Gastrocnemius medialis (tissue), 4 donors: ENCODE measurements at regions not wholly inside any gene's neighbourhood (a gene's known extent, or its start where the extent isn't known, plus 50 kb on each side); places are given as distances from the start of the nearest gene placed in this dataset.

Experiments
- POLR2A ChIP-seq, 2 donors: fragments of 450-650 bp; IDR thresholded peaks; one replicate each; pipeline ENCODE4 v1.6.1; 2017; ENCODE audit warnings: antibody characterized with exemption in 2 of 2, mild to moderate bottlenecking in 2 of 2, moderate library complexity in 2 of 2
- TF ChIP-seq, protein P1 (sequence below), 5 experiments: fragments of 450-650 bp in 3 of 5; fragments of 200-600 bp in 2 of 5; sonication (generic) in 2 of 5; IDR thresholded peaks in 4 of 5; conservative IDR thresholded peaks in 1 of 5; 1 replicate in 4 of 5; 2 replicates in 1 of 5; pipeline ENCODE4 v1.5.1; 2016 to 2019; ENCODE audit warnings: antibody characterized with exemption in 5 of 5, mild to moderate bottlenecking in 3 of 5, moderate library complexity in 3 of 5

- TF ChIP-seq, protein P1, sequence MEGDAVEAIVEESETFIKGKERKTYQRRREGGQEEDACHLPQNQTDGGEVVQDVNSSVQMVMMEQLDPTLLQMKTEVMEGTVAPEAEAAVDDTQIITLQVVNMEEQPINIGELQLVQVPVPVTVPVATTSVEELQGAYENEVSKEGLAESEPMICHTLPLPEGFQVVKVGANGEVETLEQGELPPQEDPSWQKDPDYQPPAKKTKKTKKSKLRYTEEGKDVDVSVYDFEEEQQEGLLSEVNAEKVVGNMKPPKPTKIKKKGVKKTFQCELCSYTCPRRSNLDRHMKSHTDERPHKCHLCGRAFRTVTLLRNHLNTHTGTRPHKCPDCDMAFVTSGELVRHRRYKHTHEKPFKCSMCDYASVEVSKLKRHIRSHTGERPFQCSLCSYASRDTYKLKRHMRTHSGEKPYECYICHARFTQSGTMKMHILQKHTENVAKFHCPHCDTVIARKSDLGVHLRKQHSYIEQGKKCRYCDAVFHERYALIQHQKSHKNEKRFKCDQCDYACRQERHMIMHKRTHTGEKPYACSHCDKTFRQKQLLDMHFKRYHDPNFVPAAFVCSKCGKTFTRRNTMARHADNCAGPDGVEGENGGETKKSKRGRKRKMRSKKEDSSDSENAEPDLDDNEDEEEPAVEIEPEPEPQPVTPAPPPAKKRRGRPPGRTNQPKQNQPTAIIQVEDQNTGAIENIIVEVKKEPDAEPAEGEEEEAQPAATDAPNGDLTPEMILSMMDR (IDR thresholded peaks at IDR 0.05 in 4 of 5, conservative IDR thresholded peaks at IDR 0.05 in 1 of 5): no peak
- TF ChIP-seq POLR2A (IDR thresholded peaks at IDR 0.05): no peak
Measured at GRCh38 chr14:25464078-25464477, 414.1 kb upstream of the STXBP6 start.
